Midbrain (tissue), 1 donor: ENCODE measurements at regions not wholly inside any gene's neighbourhood (a gene's known extent, or its start where the extent isn't known, plus 50 kb on each side); places are given as distances from the start of the nearest gene placed in this dataset.
"Not testable (repeated sequence)": the region's sequence is repeated elsewhere in the genome, so short reads cannot be mapped to it uniquely, and the experiment has no call there.

ENCODE experiments used
- DNase-seq: peaks from one replicate; lab custom pipeline; 2025; lab: John Stamatoyannopoulos, UW

- no peak for DNase-seq
These were observed 193.9 kb upstream of the PHF14 start for GRCh38 chr7:10779465-10780399.

GRCh38 chr7:10780400-10780747 is 193.3 kb upstream of the PHF14 start:
- no peak for DNase-seq

GRCh38 chr7:10786976-10787375 is 186.7 kb upstream of the PHF14 start:
- not testable (repeated sequence) for DNase-seq

- DNase-seq, result no peak
These were observed 184.5 kb upstream of the PHF14 start for GRCh38 chr7:10789170-10789569.

- no peak for DNase-seq
These were observed 182.8 kb upstream of the PHF14 start for GRCh38 chr7:10790910-10791309.

GRCh38 chr7:10793995-10794775 is 179.5 kb upstream of the PHF14 start:
- DNase-seq, result no peak

GRCh38 chr7:10797157-10797556 is 176.5 kb upstream of the PHF14 start:
- no peak for DNase-seq

- no peak for DNase-seq
These were observed 175.6 kb upstream of the PHF14 start for GRCh38 chr7:10798044-10798443.

GRCh38 chr7:10799475-10799874 is 174.2 kb upstream of the PHF14 start:
- DNase-seq, result no peak

GRCh38 chr7:10802011-10802410 is 171.7 kb upstream of the PHF14 start:
- no peak for DNase-seq

- no peak for DNase-seq
These were observed 171.1 kb upstream of the PHF14 start for GRCh38 chr7:10802526-10802925.

- no peak for DNase-seq
These were observed 170.0 kb upstream of the PHF14 start for GRCh38 chr7:10803720-10804119.

- DNase-seq, result no peak
These were observed 168.9 kb upstream of the PHF14 start for GRCh38 chr7:10804770-10805169.

- no peak for DNase-seq
These were observed 158.1 kb upstream of the PHF14 start for GRCh38 chr7:10815546-10815945.

GRCh38 chr7:10821156-10821555 is 152.5 kb upstream of the PHF14 start:
- DNase-seq, result no peak

GRCh38 chr7:10824154-10824553 is 149.5 kb upstream of the PHF14 start:
- DNase-seq, result no peak

- no peak for DNase-seq
These were observed 135.4 kb upstream of the PHF14 start for GRCh38 chr7:10838228-10838627.

- DNase-seq, result no peak
These were observed 128.4 kb upstream of the PHF14 start for GRCh38 chr7:10845225-10845624.

- no peak for DNase-seq
These were observed 118.1 kb upstream of the PHF14 start for GRCh38 chr7:10855583-10855982.

- DNase-seq, result no peak
These were observed 113.2 kb upstream of the PHF14 start for GRCh38 chr7:10860516-10860915.

GRCh38 chr7:10863476-10863875 is 110.2 kb upstream of the PHF14 start:
- no peak for DNase-seq

GRCh38 chr7:10874666-10875065 is 99.0 kb upstream of the PHF14 start:
- no peak for DNase-seq

GRCh38 chr7:10875080-10875479 is 98.6 kb upstream of the PHF14 start:
- DNase-seq, result no peak
